ENCODE measurements at regions not wholly inside any gene's neighbourhood (a gene's known extent, or its start where the extent isn't known, plus 50 kb on each side); places are given as distances from the start of the nearest gene placed in this dataset.

- TF ChIP-seq, protein P1, sequence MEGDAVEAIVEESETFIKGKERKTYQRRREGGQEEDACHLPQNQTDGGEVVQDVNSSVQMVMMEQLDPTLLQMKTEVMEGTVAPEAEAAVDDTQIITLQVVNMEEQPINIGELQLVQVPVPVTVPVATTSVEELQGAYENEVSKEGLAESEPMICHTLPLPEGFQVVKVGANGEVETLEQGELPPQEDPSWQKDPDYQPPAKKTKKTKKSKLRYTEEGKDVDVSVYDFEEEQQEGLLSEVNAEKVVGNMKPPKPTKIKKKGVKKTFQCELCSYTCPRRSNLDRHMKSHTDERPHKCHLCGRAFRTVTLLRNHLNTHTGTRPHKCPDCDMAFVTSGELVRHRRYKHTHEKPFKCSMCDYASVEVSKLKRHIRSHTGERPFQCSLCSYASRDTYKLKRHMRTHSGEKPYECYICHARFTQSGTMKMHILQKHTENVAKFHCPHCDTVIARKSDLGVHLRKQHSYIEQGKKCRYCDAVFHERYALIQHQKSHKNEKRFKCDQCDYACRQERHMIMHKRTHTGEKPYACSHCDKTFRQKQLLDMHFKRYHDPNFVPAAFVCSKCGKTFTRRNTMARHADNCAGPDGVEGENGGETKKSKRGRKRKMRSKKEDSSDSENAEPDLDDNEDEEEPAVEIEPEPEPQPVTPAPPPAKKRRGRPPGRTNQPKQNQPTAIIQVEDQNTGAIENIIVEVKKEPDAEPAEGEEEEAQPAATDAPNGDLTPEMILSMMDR (conservative IDR thresholded peaks at IDR 0.05; ENCODE audit: low read depth, low read length), result no peak
- TF ChIP-seq POLR2A (IDR thresholded peaks at IDR 0.05; ENCODE audit: low read depth, low read length), result no peak
- TF ChIP-seq USF2 (IDR thresholded peaks at IDR 0.05; ENCODE audit: low read depth, low read length), result no peak
- no peak for TF ChIP-seq SMC3 (IDR thresholded peaks at IDR 0.05; ENCODE audit: low read depth, low read length)
- TF ChIP-seq MXI1 (IDR thresholded peaks at IDR 0.05; ENCODE audit: borderline replicate concordance, low read depth, low read length), result no peak
- TF ChIP-seq NFE2L2 (IDR thresholded peaks at IDR 0.05; ENCODE audit: low read depth, low read length), result no peak
- TF ChIP-seq CEBPB (IDR thresholded peaks at IDR 0.05; ENCODE audit: low read depth, low read length), result no peak
- no peak for TF ChIP-seq RAD21 (IDR thresholded peaks at IDR 0.05; ENCODE audit: low read length)
- TF ChIP-seq, protein P2, sequence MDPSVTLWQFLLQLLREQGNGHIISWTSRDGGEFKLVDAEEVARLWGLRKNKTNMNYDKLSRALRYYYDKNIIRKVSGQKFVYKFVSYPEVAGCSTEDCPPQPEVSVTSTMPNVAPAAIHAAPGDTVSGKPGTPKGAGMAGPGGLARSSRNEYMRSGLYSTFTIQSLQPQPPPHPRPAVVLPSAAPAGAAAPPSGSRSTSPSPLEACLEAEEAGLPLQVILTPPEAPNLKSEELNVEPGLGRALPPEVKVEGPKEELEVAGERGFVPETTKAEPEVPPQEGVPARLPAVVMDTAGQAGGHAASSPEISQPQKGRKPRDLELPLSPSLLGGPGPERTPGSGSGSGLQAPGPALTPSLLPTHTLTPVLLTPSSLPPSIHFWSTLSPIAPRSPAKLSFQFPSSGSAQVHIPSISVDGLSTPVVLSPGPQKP (IDR thresholded peaks at IDR 0.05; ENCODE audit: borderline replicate concordance, low read depth, low read length), result no peak
- no peak for TF ChIP-seq MAFK (IDR thresholded peaks at IDR 0.05; ENCODE audit: low read depth, low read length)
Measured at GRCh38 chr4:137043184-137043583, 489.1 kb downstream of the PCDH18 start.

Measured in IMR-90 (cell line).